Choroid plexus epithelial cell (primary cell): ENCODE measurements at regions not wholly inside any gene's neighbourhood (a gene's known extent, or its start where the extent isn't known, plus 50 kb on each side); places are given as distances from the start of the nearest gene placed in this dataset.

Experiments
- DNase-seq: peaks from one replicate; pipeline ENCODE4 v3.0.0-alpha.2; 2010; ENCODE audit warnings: low read depth
- H3K4me3 ChIP-seq: 2 replicates; pipeline ENCODE4 v1.5.1; 2011; ENCODE audit warnings: low read depth, mild to moderate bottlenecking, control low read depth, low read length, moderate library complexity
- TF ChIP-seq, protein P1 (sequence below): conservative IDR thresholded peaks from 2 replicates; pipeline ENCODE4 v1.5.1; 2011; ENCODE audit warnings: low read depth, mild to moderate bottlenecking, control low read depth, inconsistent platforms, low read length, moderate library complexity

DNA sequence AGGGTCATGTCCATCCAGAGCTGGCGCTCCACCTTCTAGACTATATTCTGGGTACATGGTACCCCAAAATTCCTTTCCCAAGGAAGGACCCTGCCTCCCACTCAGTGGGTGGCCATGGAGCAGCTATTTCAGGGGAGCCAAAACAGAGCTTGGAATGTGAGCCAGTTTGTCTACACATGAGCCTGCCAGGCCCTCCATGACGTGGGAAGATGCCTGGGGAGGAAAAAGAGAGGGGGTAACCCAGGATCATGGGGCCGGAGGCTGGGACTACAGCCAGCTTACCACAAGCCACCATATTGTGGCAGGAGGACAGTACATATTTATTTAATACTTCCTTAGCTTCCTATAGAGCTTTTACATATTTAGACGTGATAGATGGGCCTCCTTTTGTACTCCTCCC, 414.7 kb upstream of the TNP1 start:
- TF ChIP-seq, protein P1, sequence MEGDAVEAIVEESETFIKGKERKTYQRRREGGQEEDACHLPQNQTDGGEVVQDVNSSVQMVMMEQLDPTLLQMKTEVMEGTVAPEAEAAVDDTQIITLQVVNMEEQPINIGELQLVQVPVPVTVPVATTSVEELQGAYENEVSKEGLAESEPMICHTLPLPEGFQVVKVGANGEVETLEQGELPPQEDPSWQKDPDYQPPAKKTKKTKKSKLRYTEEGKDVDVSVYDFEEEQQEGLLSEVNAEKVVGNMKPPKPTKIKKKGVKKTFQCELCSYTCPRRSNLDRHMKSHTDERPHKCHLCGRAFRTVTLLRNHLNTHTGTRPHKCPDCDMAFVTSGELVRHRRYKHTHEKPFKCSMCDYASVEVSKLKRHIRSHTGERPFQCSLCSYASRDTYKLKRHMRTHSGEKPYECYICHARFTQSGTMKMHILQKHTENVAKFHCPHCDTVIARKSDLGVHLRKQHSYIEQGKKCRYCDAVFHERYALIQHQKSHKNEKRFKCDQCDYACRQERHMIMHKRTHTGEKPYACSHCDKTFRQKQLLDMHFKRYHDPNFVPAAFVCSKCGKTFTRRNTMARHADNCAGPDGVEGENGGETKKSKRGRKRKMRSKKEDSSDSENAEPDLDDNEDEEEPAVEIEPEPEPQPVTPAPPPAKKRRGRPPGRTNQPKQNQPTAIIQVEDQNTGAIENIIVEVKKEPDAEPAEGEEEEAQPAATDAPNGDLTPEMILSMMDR: no peak
- H3K4me3 ChIP-seq: no peak overlapping the region
- DNase-seq: no peak

DNA sequence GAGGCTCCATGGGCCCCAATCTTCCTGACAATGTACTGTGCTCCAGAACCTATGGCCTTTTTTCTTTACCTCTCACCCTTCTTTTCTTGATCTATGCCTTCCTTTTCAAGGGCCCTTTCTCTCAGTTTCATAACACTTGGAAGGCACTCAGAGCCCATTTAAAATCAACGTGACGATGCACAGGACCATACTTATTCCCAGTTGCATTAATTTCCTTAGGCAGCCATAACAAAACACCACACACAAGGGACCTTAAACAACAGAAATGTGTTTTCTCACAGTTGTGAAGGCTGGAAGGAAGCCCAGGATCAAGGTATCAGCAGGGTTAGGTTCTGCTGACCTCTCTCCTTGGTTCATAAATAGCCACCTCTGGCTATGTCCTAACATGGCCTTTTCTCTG, 414.0 kb upstream of the TNP1 start:
- H3K4me3 ChIP-seq: no peak overlapping the region
- TF ChIP-seq, protein P1: no peak
- DNase-seq: no peak

DNA sequence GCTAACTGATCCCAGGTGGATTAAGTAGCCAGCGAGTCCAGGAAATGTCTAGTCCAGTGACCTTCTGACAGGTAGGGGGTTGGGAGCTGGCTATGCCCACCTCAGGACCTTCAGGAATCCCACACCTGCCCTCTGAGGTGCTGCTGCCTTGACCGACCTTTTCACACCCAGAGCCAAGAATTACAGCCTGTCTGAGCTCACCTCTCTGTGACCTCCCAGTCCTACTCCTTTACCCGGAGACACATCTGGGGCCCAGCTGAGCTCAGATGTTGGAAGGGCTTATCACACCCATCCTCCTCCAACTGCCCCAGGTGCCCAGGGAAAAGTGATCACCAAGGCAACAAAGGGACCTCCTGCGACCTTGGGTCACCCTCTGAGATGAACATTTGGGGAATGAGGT, 413.3 kb upstream of the TNP1 start:
- TF ChIP-seq, protein P1: no peak
- DNase-seq: no peak
- H3K4me3 ChIP-seq: no peak overlapping the region

DNA sequence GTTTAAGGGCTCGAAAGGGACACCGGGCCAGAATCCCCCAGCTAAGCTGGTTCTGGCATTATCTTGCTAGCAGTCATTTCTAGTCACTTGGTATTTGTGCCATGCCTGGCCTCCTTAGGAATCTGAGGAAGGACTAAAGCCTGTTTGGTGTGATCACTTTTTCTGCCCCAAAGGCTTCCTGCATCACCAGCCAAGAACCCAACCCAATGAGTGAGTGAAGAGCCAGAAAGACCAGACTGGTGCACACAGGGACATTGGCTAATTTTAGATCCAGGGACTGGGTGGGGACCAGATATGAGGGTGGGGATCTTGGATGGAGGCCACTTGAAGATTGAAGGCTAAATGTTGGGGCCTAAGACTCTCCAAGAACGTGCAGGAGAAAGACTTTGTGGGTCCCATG, 411.9 kb upstream of the TNP1 start:
- DNase-seq: no peak
- TF ChIP-seq, protein P1: no peak
- H3K4me3 ChIP-seq: no peak overlapping the region

DNA sequence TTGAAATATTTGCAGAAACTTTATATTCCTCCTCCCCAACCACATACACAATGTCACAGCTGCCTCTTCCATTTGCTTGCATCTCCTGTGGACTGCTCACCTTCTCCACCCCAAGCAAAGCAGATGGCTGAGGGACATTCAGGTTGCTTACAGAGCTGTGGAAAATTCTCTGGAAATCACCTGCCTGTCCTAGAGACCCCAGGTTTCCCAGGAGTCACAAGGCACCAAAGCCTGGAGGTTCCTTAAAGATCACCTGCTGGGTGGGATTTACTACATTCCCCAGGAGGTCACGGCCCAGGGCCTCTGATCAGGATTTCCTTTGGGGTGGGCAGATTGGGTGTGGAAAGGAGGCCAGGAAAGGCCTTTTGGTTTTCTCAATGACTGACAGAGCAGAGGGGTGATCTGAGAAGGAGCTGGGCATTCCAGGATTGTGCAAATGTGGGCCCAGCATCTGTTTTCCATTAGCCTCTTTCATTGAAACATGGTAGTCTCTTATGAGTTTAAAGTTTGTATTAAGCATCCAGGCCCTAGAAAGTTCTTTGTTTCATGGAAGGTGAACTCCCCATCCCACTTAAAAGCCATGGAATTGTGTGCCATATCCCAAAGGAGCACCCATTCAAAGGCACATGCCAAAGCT, 410.7 kb upstream of the TNP1 start:
- DNase-seq: no peak

DNA sequence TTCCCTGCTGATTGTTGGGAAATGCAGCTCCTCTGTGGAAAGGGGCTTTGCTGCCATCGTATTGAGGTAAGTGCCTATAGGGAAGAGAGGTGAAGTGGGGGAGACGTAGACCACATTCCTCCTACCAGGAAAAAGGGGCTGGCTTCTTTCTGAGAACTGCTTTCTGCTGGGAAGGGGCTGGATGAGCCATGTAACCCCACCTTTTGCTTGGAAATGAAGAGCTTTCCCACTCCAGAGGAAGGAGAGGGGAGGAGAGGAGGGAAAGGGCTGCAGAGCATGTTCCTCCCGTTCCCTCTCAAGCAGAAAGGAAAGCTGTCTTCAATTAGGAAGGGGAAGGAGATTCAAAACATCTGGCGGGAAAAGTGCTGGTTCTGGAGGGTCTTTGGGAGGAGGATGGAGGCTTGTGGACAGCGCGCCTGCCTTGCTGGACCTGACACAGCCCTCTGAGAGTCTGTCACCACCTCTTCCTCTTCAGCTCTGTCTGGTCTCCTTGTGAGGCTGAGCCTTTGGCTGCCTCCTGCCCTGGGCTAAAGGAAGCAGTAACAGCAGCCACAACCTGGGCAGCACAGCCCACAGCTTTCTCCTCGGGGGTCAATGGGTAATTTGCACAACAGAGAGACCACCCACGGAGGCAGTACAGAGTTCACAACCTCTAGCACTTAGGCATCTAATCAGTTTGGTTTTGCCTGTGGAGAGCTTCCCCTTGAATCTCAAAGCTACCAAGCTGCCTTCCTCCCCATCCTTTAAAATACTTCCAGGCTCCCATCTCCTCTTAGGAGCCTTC, 410.0 kb upstream of the TNP1 start:
- no peak for DNase-seq
- no peak overlapping the region for H3K4me3 ChIP-seq
- TF ChIP-seq, protein P1: no peak

More for the DNA sequence above, 410.7 kb upstream of the TNP1 start:
- TF ChIP-seq, protein P1: no peak
- H3K4me3 ChIP-seq: no peak overlapping the region

DNA sequence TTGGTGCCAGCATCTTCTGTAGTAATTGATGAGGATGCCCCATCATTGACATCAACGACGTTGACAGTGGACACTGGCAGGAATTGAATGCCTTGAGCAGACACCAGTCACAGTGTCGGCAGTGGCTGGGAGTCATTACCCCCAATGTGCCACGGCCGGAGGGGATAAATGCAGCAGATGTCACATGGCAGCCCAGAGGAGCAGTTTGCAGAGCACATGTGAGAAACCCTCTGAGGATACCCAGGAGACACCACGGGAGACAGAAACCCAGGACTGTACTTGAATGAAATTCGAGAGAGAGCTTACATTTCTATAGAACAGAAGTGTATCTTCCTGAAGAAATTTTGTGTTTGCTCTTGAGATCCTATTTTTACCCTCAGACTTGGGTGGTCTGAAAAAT, 409.1 kb upstream of the TNP1 start:
- DNase-seq: no peak
- TF ChIP-seq, protein P1: no peak
- H3K4me3 ChIP-seq: no peak overlapping the region
